ENCODE measurements at regions not wholly inside any gene's neighbourhood (a gene's known extent, or its start where the extent isn't known, plus 50 kb on each side); places are given as distances from the start of the nearest gene placed in this dataset.

DNA sequence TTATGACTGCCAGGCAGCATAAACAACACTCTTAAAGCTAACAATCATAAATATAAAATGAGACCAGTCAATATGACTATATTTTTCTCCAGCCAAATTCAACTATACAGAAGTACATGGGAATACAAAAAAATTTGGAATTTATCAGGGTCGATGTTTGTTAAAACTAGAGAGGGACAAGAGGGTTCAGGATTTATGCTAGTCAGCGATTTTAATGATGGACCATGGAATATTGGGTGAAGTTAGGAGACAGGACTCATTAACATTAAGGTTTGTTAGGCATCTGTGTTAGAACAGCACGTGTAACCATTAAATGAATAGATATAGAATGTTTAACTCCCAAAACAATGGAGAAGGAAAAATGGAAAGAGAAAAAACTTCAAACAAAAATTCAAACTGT is 146.2 kb downstream of the SEM1 start:
- no peak for TF ChIP-seq EZH2 (IDR thresholded peaks at IDR 0.05)
- no peak for TF ChIP-seq FOXP2 (optimal IDR thresholded peaks at IDR 0.05; ENCODE audit: control extremely low read depth, extremely low read length, insufficient read depth)

Data from SK-N-MC (cell line).